Epithelial cell of prostate (primary cell): ENCODE measurements at regions not wholly inside any gene's neighbourhood (a gene's known extent, or its start where the extent isn't known, plus 50 kb on each side); places are given as distances from the start of the nearest gene placed in this dataset.
A peak's percentile ranks its signal among the peaks of the same experiment; 100 is the strongest.

Experiments used
- DNase-seq: peaks from one replicate; pipeline ENCODE4 v3.0.0-alpha.2; 2011; ENCODE audit warnings: low read depth, low spot score
- H3K27ac ChIP-seq: fragments of 450-650 bp; 2 replicates; pipeline ENCODE4 v1.5.1; 2017; ENCODE audit warnings: mild to moderate bottlenecking

DNA sequence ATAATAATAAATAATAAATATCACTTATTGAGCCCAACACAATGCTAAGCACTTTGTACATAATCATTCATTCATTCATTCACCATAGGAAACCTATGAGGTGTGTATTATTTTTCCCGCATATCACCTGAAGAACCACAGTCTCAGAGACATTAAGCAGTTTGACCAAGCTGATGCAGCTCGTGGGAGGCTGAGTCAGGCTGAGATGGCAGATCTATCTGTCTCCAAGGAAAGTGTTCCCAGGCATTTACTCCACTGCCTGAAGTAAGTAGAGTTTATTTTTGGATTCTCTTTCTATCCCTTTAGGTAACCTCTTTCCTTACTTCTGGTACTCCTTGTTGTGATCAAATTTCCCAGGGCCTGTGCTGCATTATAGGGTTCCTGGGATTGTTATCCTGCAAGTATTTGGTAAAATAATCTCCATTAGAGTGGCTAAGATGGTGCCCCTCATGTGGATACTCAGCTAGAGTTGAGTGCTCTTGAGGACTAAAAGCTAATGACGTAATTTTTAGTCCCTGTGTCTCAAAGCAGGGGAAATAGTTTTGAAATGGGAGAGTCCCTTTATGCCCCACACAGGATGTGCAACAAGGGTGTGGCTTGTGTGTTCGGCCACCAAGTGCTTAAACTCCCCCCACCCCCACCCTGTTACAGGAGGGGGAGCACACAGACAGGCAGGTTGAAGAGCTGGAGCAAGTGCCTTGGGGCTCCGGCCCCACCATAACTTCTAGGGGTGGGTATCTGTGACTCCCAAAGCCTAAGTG, 467.0 kb downstream of the STIM2 start:
- DNase-seq: no peak
- no peak overlapping the region for H3K27ac ChIP-seq

DNA sequence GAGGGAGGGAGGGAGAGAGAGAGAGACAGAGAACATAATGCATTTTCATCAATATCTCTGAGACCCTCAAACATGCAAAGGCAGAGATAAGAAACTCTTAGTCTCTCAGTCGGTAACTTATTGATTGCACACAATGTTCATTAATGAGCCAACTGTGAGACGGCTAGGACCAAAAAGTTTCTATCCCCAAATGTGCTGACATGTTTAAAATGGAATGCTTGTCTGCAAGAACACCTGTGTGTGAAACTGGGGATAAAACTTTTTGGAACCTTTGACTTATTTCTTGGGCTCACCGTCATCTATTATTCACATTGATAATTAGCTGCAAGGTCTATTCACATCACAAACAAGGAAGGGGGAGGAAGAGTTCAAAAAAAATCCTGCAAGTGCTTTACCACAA, 477.9 kb downstream of the STIM2 start:
- no peak overlapping the region for H3K27ac ChIP-seq
- no peak for DNase-seq

DNA sequence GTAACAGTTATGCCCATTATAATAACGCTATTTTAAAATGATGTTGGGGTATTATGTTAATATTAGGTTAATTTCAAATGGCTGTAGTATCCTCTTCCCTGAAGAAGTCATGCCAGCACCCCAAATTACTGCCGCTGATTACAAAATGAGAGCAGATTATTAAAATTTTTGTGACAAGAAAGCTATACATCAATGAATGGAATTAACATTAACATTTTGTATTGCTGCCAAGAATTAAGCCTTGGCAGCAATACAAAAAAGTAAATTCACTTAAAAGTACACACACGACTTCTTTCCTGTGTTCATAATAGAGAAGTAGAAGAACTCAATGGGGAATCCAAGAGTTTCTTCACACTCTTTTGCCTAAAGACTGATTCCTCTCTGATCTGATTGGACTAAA, 482.8 kb downstream of the STIM2 start:
- no peak overlapping the region for H3K27ac ChIP-seq
- no peak for DNase-seq

DNA sequence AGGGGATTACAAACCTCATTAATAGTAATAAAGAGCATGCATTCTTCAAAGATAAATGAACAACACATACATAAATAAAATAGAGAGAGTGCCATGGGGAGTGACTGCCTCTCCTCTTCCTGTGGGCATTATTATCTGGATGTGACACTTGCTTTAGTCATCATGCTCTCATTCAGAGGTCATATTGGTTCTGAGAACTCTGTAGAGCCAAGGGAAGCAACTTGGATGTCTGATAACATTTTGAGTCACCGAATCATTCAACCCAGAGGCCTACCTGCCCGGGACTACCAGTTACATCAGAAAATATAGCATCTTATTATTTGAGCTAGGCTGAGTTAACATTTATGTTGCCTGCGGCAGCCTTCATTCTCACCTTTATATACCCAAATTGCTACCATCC, 489.5 kb downstream of the STIM2 start:
- H3K27ac ChIP-seq: peak overlapping the region; percentile 91
- DNase-seq: peak; percentile 54

DNA sequence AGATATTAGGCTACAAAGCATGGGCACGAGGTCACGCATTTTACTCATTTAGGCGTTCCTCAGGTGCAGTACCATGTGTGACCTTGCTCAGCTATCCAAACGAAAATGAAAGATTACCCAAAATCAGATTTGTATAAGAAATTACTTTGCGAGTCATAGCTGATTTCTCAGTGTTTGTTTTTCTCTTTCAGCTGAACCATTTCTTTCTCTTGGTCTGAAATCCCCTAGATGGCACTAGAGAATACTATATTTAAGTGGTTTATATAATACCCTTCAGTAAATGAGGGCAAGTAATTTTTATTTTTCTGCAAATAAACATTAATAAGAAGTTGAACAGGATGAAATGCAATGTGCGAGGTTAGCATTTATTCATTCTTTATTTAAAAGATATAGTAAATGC, 496.6 kb downstream of the STIM2 start:
- H3K27ac ChIP-seq: no peak overlapping the region
- DNase-seq: no peak

DNA sequence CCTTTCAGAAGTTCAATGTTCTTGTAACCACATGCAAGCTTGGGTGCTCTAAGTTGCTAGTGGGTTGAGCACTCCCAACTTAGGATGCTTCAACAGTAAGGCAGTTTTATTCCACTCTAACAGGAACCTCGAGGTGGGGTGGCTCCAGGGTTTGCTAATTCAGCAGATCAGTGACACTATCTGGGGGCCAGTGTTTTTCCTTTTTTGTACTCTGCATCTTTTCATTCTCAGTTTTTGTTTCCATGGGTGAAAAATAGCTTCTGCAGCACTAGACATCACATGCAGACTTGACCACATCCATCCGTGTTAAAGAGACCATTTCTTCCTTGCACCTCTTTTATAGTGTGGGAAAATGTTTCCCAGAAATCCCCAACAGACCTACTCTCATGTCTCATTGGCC, 497.6 kb downstream of the STIM2 start:
- no peak overlapping the region for H3K27ac ChIP-seq
- no peak for DNase-seq

DNA sequence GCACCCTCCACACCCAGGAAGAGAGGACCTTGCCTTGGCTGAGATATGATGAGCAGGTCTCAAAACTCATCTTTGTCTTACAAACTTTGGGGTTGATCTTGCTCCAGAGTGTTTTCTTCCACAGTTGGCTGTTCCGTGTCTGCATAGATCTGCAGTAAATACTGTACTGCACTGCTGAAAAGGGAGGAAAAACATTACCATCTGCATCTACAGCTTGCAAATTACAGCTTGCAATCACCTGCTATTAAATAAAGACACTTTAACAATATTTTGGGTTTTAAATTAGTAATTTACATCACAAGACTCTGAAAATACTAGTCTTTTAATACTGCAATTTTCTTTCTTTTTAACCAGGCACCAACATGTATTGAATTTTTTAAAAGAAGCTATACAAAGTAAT, 499.5 kb downstream of the STIM2 start:
- DNase-seq: no peak
- no peak overlapping the region for H3K27ac ChIP-seq

DNA sequence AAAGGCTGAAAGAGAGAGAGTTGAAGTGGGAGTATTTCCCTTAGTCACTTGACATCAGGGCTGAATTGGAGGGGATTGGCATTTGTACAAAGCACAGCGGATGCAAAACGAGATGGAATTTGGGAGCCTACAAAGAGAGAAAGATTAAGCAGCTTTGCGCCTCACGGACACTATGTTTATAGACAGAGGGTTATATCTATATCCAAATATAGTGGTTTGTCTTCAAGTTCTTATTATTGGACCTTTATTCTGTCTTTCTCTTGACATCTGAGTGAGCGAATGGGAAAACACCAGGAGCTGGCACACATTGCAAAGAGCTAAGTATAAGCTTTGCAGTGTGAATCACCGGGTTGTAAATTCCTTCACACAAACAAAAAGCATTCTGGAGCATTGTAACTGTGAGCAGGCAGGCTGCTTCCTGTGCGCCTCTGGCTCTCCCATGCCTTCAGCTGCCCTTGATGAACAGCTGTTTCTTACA, 500.2 kb downstream of the STIM2 start:
- no peak overlapping the region for H3K27ac ChIP-seq
- DNase-seq: peak; percentile 24

DNA sequence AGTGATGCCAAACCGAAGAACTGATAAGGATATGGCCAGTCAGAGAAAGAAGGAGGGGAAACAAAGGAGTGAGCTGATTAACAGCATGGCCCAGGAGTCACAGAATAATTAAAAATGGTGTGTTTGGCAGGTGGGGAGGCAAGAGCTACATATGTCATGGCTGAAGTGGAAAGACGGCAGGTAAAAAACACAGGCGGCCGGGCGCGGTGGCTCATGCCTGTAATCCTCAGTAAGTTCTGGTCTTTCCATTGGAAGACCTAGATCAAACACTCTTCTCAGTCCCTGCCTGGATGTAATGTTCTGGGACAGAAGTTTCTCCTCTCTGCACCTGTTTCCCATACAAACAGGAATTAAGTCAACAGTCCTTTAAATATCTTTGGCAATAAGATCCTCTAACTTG, 503.9 kb downstream of the STIM2 start:
- H3K27ac ChIP-seq: no peak overlapping the region
- DNase-seq: no peak

DNA sequence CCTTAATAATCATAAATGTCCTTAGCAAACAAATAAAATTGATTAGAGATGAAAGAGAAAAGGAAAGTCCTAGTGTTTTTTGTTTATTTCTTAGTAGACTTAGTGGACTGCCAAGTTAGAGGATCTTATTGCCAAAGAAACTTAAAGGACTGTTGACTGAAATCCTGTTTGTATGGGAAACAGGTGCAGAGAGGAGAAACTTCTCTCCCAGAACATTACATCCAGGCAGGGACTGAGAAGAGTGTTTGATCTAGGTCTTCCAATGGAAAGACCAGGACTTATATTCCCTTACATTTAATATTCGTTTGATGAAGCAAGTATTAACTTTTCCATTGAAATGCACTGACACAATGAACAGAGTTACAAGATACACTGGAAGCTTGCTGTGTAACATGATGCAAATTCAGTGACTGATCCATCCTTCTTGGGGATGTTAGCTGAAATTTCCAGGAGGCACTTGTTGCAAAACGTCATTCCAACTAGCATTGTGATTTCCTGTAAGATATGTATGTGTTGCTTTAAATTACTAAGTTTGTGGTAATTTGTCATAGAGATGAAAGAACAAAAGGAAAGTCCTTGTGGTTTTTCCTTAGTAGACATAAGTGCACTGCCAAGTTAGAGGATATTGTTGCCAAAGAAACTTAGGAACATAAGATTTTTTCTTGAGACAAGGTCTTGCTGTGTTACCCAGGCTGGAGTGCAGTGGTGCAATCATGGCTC, 505.6 kb downstream of the STIM2 start:
- DNase-seq: peak; percentile 18
- no peak overlapping the region for H3K27ac ChIP-seq

DNA sequence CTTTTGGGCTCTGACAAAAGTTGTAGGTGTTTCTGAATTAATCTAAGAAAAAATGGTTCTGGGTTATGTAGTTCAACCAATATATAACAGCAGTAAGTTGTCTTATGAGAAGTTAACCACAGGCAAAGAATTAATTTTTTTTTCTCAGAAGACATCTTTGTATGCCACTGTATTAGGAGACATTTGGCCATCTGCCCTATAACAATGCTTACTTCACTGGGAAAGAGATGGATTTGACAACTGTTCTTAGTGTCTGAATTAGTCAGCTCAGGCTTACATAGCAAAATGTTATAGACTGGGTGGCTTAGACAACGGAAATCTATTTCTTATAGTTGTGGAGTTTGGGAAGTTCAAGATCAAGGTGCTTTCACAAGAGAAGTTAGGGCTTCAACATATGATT, 508.1 kb downstream of the STIM2 start:
- no peak for DNase-seq
- no peak overlapping the region for H3K27ac ChIP-seq

DNA sequence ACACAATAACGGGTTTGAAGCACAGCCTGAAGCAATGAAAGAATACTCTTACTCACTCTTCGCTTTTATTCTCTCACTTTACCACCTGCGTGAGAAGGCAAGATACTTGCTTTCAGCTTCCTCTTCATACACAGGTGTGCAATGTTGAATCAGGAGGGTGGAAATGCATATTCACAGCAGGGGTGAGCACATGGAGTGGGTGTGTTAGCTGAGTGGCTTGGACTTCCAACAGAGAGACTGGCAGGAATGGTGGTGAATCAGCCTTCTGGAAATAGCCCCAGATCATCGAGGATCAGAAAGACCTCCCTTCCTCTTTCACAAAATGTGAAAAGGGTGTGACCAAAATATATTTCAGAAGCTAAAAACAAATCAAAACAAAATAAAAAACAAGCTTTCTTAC, 521.2 kb downstream of the STIM2 start:
- no peak overlapping the region for H3K27ac ChIP-seq
- no peak for DNase-seq

DNA sequence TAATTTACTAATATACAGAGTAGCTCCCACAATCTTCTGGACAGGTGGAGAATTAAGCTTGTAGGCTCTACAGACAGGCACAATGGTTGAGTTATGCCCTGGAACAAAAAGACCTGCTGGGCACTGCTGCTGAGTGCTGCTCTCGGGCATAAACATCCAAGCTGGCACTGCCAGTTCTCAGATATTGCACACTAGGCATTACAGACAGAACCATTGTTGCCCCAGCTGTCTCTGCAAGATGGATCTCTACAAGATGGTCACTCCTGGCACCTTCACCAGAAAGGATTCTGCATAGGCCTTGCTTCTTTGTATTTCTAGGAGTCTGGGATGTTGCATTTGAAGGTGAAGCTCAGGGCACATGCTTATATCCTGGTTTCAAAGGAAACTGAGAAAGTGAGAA, 527.1 kb downstream of the STIM2 start:
- H3K27ac ChIP-seq: no peak overlapping the region
- DNase-seq: no peak

DNA sequence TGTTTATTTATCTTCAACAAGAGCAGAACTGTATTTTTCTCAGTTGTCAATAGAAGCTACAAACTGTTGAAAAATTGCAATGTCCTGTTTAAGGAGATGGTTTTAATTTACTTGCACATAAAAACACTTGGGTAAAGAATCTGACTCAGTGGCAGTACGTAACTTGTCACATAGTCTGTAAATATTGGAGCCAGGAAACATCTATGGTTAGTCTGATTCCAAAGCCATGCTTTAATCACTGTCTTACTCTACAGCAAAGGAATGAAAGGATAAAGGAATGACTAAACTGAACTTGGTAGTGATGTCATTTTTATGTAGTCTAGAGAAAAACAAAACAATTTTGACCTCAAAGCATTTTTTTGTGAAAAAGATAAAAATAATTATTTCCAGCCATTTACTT, 537.2 kb downstream of the STIM2 start:
- peak; percentile 40 for DNase-seq
- peak overlapping the region; percentile 8 for H3K27ac ChIP-seq

DNA sequence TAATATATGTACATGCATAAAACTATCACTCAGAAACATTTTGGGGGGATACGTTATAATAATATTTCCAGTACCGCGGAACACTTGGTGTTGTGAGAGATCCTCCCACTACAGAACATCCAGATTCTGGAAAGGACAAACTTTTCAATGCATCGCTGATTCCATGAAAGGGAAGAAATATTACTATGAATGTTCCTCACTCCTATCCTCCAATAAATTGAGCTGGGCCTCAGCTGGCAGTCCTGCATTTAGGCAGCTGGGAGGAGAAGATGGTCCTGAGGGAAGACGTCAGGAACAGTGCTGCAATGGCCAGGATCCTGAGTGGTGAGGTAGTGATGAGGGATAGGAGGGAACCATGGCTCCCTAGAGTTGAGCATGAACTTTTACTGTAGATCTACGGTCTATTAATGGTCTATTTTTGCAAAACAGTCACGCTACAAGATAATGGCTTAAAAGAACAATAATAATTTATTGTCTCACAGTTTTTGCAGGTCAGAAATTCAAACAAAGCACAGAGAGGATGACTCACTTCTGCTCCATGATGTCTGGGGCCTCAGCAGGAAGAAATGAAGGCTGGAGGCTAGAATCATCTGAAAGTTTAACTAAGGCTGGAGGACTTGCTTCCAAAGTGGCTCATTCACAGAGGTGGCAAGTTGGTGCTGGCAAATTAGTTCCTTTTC, 538.1 kb downstream of the STIM2 start:
- H3K27ac ChIP-seq: no peak overlapping the region
- DNase-seq: no peak

DNA sequence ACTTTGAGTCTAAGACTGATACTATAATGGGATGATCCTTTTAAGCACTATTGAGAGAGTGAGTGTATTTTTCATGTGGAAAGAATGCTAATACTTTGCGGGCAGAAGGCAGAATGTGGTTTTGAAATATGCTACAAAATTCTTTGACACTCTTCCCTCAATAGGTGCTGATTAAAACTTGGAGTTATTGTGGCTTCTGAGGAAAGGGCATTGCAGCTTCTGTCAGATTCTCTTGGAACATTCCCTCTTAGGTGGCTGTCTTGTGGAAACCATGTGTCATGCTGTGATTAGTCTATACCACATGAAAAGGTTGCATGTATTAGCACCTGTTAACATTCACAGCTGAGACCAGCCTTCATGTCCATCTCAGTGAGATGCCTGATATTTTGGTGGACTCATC, 547.0 kb downstream of the STIM2 start:
- H3K27ac ChIP-seq: no peak overlapping the region
- DNase-seq: no peak

DNA sequence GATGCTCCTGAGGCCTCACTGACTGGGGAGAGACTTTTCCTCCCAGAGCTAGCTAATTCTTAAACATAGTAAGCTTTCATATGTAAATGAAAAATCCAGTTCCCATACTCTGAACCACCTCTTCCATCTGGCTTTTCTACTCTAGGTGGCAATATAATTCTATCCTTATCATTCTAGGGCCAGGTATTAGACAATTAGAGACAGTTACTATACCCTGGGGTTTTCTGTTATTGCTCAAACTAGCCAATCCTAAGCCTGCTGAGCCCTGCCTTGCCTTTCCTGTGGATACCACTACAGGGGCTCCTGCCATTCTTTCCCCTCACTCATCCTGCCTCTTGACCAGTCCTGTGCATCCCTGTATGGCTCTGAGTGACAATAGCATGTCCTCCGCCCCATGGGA, 552.0 kb downstream of the STIM2 start:
- DNase-seq: no peak
- no peak overlapping the region for H3K27ac ChIP-seq

DNA sequence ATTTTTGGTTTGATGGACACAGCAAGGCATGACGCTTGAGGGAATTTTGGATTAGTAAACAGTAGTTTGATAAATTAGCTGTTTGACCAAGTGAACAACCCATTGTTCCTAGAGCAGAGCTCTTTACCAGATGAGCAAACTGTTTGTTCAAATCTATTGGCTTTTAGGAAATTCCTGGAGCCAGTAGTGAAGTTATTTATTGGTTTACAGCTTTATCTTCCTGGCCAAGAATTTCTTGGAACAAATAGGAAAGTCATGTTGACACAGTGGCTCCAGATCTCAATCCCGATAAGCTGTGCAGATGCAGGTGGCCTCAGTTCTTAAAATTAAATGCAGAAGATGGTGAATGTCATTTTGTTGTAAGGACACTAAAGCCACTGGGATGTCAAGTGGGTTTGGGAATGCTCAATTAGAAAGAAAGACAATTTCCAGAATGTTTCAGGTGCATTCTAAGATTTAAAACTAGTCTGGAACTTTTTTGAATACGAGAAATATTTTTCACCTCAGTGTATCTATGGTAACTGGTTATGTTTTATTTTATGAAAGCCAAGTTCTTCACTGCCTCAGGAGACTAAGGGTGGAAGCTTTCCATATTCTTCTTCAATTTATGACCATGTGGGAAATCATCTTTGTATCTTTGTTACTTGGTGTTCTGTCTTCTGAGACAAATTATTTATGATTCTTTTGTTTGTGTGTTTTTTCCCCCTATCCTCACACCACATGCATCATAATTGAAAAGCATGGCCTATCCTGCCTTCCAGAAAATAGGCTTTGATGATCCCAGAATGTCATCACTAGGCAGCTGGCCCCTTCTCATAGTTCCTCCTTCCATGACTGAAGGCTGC, 554.5 kb downstream of the STIM2 start:
- no peak overlapping the region for H3K27ac ChIP-seq
- no peak for DNase-seq

DNA sequence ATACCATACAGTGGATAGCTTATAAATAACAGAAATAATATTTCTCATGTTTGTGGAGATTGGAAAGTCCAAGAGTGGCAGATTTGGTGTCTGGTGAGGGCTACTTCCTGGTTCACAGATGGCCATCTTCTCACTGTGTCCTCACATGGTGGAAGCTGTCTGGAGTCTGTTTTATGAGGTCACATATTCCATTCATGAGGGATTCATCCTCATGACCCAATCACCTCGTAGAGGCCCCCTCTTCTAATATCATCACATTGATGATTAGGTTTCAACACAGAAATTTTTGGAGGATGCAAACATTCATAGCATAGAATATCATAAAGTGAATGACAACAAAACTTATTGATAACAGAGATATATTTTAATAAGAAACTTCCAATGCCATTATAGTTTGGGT, 568.0 kb downstream of the STIM2 start:
- DNase-seq: no peak
- H3K27ac ChIP-seq: no peak overlapping the region

DNA sequence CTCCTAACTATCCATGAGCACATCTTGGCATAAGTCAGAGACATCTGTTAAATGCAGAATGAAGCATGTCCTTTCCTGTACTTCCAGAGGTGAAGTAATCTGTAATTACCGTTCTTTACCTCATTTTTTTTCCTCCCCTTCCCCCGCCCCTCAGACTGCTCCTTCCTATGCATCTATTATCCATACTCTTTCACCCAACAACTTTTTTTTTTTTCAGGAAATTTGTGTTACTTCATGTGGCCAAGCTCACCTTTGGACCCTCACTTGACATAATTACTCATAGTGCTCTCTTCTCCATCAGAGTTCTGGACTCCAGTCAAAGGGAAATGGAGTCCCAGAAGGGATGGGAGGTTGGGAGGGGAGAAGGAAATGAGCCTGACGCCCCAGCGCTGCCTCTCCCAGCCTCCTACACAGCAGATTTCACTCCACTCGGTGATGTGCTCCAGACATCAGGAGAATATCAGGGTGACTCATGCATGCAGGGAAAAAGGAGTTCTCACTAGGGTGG, 568.8 kb downstream of the STIM2 start:
- no peak overlapping the region for H3K27ac ChIP-seq
- no peak for DNase-seq
